MG63 (cell line): ENCODE measurements at regions not wholly inside any gene's neighbourhood (a gene's known extent, or its start where the extent isn't known, plus 50 kb on each side); places are given as distances from the start of the nearest gene placed in this dataset.

Experiments
- DNase-seq: peaks from one replicate; pipeline ENCODE4 v3.0.0-alpha.2; 2020
- H3K27me3 ChIP-seq: fragments of 250-450 bp; sonication (Bioruptor Pico); 2 replicates; pipeline ENCODE4 v1.5.1; 2020; ENCODE audit warnings: mild to moderate bottlenecking, moderate library complexity
- H3K36me3 ChIP-seq: fragments of 250-450 bp; sonication (Bioruptor Pico); 2 replicates; pipeline ENCODE4 v1.5.1; 2020; ENCODE audit warnings: mild to moderate bottlenecking, moderate library complexity
- H3K4me3 ChIP-seq: fragments of 250-450 bp; sonication (Bioruptor Pico); 2 replicates; pipeline ENCODE4 v1.5.1; 2020; ENCODE audit warnings: mild to moderate bottlenecking, moderate library complexity
- H3K9me3 ChIP-seq: fragments of 250-450 bp; sonication (Bioruptor Pico); 2 replicates; pipeline ENCODE4 v1.5.1; 2020; ENCODE audit warnings: mild to moderate bottlenecking, moderate library complexity

GRCh38 chr6:21955951-21956350 is 340.9 kb downstream of the PRL start:
- Histone ChIP-seq H3K36me3 (no peaks in the 10 kb centered on the region), H3K9me3 (no peaks in the 10 kb centered on the region), H3K4me3 (no peak overlapping the region), H3K27me3 (no peaks in the 10 kb centered on the region)
- no peak for DNase-seq

- no peak for DNase-seq
- H3K27me3 ChIP-seq, result no peaks in the 10 kb centered on the region
- H3K9me3 ChIP-seq, result no peaks in the 10 kb centered on the region
- H3K36me3 ChIP-seq, result no peaks in the 10 kb centered on the region
- no peak overlapping the region for H3K4me3 ChIP-seq
Measured at GRCh38 chr6:21958428-21958827, 338.4 kb downstream of the PRL start.

GRCh38 chr6:21961226-21961625 is 335.6 kb downstream of the PRL start:
- H3K27me3 ChIP-seq, result no peaks in the 10 kb centered on the region
- H3K9me3 ChIP-seq, result no peaks in the 10 kb centered on the region
- no peak overlapping the region for H3K4me3 ChIP-seq
- no peak for DNase-seq
- H3K36me3 ChIP-seq, result no peaks in the 10 kb centered on the region

GRCh38 chr6:21965016-21965415 is 331.8 kb downstream of the PRL start:
- Histone ChIP-seq H3K36me3 (no peaks in the 10 kb centered on the region), H3K4me3 (no peak overlapping the region), H3K27me3 (no peaks in the 10 kb centered on the region), H3K9me3 (no peaks in the 10 kb centered on the region)
- no peak for DNase-seq

GRCh38 chr6:21965953-21966539 is 330.8 kb downstream of the PRL start:
- H3K36me3 ChIP-seq, result no peaks in the 10 kb centered on the region
- H3K9me3 ChIP-seq, result no peaks in the 10 kb centered on the region
- H3K4me3 ChIP-seq, result no peak overlapping the region
- H3K27me3 ChIP-seq, result no peaks in the 10 kb centered on the region
- DNase-seq, result no peak

- Histone ChIP-seq H3K36me3 (no peaks in the 10 kb centered on the region), H3K4me3 (no peak overlapping the region), H3K9me3 (no peaks in the 10 kb centered on the region), H3K27me3 (no peaks in the 10 kb centered on the region)
- DNase-seq, result no peak
Measured at GRCh38 chr6:21967056-21967974, 329.5 kb downstream of the PRL start.

GRCh38 chr6:21968411-21968810 is 328.4 kb downstream of the PRL start:
- Histone ChIP-seq H3K9me3 (no peaks in the 10 kb centered on the region), H3K36me3 (no peaks in the 10 kb centered on the region), H3K4me3 (no peak overlapping the region), H3K27me3 (no peaks in the 10 kb centered on the region)
- DNase-seq, result no peak

- no peak overlapping the region for H3K4me3 ChIP-seq
- no peak for DNase-seq
- no peaks in the 10 kb centered on the region for H3K27me3 ChIP-seq
- H3K9me3 ChIP-seq, result no peaks in the 10 kb centered on the region
- H3K36me3 ChIP-seq, result no peaks in the 10 kb centered on the region
Measured at GRCh38 chr6:21969192-21969591, 327.6 kb downstream of the PRL start.

GRCh38 chr6:21970569-21971300 is 326.1 kb downstream of the PRL start:
- no peaks in the 10 kb centered on the region for H3K9me3 ChIP-seq
- H3K36me3 ChIP-seq, result no peaks in the 10 kb centered on the region
- H3K4me3 ChIP-seq, result no peak overlapping the region
- DNase-seq, result no peak
- H3K27me3 ChIP-seq, result no peaks in the 10 kb centered on the region

GRCh38 chr6:21971541-21971940 is 325.3 kb downstream of the PRL start:
- no peaks in the 10 kb centered on the region for H3K27me3 ChIP-seq
- no peak for DNase-seq
- no peak overlapping the region for H3K4me3 ChIP-seq
- H3K36me3 ChIP-seq, result no peaks in the 10 kb centered on the region
- H3K9me3 ChIP-seq, result no peaks in the 10 kb centered on the region

GRCh38 chr6:21972516-21972915 is 324.3 kb downstream of the PRL start:
- H3K27me3 ChIP-seq, result no peaks in the 10 kb centered on the region
- DNase-seq, result no peak
- no peaks in the 10 kb centered on the region for H3K36me3 ChIP-seq
- no peaks in the 10 kb centered on the region for H3K9me3 ChIP-seq
- no peak overlapping the region for H3K4me3 ChIP-seq

GRCh38 chr6:21977346-21977745 is 319.5 kb downstream of the PRL start:
- Histone ChIP-seq H3K9me3 (no peaks in the 10 kb centered on the region), H3K4me3 (no peak overlapping the region), H3K36me3 (no peaks in the 10 kb centered on the region), H3K27me3 (no peaks in the 10 kb centered on the region)
- DNase-seq, result no peak

GRCh38 chr6:21981235-21981833 is 315.5 kb downstream of the PRL start:
- Histone ChIP-seq H3K4me3 (no peak overlapping the region), H3K36me3 (no peaks in the 10 kb centered on the region), H3K27me3 (no peaks in the 10 kb centered on the region), H3K9me3 (no peaks in the 10 kb centered on the region)
- no peak for DNase-seq

GRCh38 chr6:21984135-21984534 is 312.7 kb downstream of the PRL start:
- no peak for DNase-seq
- no peak overlapping the region for H3K4me3 ChIP-seq
- no peaks in the 10 kb centered on the region for H3K27me3 ChIP-seq
- no peaks in the 10 kb centered on the region for H3K36me3 ChIP-seq
- no peaks in the 10 kb centered on the region for H3K9me3 ChIP-seq

- DNase-seq, result no peak
- no peaks in the 10 kb centered on the region for H3K36me3 ChIP-seq
Measured at GRCh38 chr6:21984561-21984960, 312.3 kb downstream of the PRL start.

GRCh38 chr6:21985904-21986303 is 310.9 kb downstream of the PRL start:
- no peaks in the 10 kb centered on the region for H3K36me3 ChIP-seq
- H3K4me3 ChIP-seq, result no peak overlapping the region
- H3K27me3 ChIP-seq, result no peaks in the 10 kb centered on the region
- no peak for DNase-seq
- H3K9me3 ChIP-seq, result no peaks in the 10 kb centered on the region

More at GRCh38 chr6:21984561-21984960, 312.3 kb downstream of the PRL start:
- Histone ChIP-seq H3K4me3 (no peak overlapping the region), H3K27me3 (no peaks in the 10 kb centered on the region), H3K9me3 (no peaks in the 10 kb centered on the region)

- Histone ChIP-seq H3K36me3 (no peaks in the 10 kb centered on the region), H3K4me3 (no peak overlapping the region), H3K9me3 (no peaks in the 10 kb centered on the region), H3K27me3 (no peaks in the 10 kb centered on the region)
- no peak for DNase-seq
Measured at GRCh38 chr6:21986703-21987102, 310.1 kb downstream of the PRL start.
